ENCODE measurements at regions not wholly inside any gene's neighbourhood (a gene's known extent, or its start where the extent isn't known, plus 50 kb on each side); places are given as distances from the start of the nearest gene placed in this dataset.

DNA sequence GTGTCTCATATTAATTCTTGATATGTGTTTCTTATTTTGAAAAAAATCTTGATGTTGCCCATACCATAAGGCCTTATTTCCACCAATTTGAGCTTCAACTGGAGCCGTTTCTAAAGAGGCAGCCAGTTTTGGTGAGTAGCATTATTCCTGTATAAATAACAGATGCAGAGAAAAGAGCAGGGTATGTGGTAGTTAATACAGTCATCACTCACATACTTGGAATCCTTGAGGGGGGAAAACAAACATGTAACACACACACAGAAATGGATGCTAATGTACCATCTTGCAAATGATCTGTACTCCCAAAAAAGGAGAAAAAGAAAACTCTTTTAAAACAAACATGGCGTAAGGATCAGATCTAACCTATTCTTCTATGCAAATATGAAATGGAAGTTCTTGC, 389.7 kb downstream of the GPM6A start:
- TF ChIP-seq, protein P1, sequence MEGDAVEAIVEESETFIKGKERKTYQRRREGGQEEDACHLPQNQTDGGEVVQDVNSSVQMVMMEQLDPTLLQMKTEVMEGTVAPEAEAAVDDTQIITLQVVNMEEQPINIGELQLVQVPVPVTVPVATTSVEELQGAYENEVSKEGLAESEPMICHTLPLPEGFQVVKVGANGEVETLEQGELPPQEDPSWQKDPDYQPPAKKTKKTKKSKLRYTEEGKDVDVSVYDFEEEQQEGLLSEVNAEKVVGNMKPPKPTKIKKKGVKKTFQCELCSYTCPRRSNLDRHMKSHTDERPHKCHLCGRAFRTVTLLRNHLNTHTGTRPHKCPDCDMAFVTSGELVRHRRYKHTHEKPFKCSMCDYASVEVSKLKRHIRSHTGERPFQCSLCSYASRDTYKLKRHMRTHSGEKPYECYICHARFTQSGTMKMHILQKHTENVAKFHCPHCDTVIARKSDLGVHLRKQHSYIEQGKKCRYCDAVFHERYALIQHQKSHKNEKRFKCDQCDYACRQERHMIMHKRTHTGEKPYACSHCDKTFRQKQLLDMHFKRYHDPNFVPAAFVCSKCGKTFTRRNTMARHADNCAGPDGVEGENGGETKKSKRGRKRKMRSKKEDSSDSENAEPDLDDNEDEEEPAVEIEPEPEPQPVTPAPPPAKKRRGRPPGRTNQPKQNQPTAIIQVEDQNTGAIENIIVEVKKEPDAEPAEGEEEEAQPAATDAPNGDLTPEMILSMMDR (IDR thresholded peaks at IDR 0.05) = no peak
- TF ChIP-seq POLR2A (IDR thresholded peaks at IDR 0.05) = no peak

Measured in adrenal gland (tissue), 5 donors.